ENCODE measurements at regions not wholly inside any gene's neighbourhood (a gene's known extent, or its start where the extent isn't known, plus 50 kb on each side); places are given as distances from the start of the nearest gene placed in this dataset.

DNA sequence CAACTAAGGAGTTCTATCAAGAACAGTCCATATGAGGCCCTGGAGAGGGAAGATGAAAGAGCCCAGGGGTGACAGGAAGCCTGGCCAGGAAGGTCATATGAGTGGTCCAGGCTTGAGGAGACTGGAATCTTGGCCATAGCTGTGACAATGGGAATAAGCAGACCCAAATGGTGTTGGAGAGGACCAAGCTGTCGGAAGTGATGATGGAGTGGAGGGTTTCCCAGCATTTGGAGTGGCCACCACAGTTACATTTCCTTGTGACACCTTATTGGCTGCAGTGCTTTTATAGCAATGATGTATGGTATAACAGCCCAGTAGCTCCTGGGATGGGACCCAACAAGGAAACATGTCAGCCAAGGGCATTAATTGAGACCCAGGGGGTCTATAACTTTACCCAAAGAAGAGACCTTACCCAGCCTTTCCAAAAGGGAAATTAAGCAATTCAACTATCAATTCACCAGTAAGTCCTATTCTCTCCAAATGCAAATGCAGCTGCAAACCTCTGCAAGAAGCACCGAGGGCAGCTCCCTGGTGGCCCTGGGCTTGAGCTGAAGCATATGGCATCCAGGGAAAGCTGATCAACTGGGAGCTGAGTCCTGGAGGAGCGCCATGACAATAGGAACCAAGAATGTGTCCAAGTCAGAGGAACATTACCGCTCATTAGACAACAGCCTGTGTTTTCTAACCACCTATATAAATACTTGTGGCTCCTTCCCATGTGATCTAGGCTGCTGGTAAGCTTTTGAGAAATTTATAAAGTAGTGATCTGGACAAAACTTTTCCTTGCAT, 219.4 kb downstream of the SOD2 start:
- DNase-seq: no peak

DNA sequence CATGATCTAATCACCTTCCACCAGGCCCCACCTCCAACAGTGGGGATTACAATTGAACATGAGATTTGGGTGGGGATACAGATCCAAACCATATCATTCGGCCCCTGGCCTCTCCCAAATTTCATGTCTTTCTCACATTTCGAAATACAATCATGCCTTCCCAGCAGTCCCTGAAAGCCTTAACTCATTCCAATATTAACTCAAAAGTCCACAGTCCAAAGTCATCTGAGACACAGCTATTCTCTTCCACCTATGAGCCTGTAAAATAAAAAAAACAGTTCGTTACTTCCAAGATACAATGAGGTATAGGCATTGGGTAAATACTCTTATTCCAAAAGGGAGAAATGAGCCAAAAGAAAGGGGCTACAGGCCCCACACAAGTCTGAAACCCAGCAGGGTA, 222.6 kb downstream of the SOD2 start:
- no peak for DNase-seq

DNA sequence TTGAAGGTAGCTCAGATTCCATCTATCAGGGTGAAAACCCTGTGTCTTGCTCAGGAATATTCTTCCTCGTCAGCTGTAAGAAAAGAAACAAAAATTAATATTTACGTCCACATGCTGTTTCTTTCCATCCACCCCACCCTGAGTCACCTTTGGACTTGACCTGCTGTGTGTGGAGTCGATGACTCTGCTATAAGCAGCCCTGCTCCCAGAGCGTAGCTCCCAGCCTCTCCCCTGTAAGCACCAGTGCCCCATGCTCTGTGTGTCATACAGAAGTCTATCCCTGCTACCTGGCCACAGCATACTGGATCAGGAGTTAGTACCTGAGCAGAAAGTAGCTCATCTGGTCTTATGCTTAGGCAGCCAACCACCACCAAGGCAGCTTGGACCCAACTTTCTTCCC, 223.6 kb downstream of the SOD2 start:
- no peak for DNase-seq

DNA sequence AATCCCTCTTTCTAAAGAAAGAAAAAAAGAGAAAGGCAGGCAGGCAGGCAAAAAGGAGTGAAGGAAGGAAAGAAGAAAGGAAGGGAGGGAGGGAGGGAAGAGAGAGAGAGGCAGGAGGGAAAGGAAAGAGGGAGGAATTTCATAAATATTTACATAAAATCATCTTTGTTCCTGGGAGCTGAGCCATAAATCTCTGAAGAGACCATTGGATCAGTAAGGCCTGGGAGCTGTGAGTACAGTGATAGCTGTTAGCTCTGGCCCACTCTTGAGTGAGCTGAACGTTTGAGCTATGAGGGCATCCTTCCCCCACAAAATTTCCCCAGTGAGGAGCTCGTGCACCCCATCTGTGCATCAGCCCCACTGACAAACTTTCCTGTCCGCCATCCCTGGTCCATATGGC, 224.0 kb downstream of the SOD2 start:
- no peak for DNase-seq

DNA sequence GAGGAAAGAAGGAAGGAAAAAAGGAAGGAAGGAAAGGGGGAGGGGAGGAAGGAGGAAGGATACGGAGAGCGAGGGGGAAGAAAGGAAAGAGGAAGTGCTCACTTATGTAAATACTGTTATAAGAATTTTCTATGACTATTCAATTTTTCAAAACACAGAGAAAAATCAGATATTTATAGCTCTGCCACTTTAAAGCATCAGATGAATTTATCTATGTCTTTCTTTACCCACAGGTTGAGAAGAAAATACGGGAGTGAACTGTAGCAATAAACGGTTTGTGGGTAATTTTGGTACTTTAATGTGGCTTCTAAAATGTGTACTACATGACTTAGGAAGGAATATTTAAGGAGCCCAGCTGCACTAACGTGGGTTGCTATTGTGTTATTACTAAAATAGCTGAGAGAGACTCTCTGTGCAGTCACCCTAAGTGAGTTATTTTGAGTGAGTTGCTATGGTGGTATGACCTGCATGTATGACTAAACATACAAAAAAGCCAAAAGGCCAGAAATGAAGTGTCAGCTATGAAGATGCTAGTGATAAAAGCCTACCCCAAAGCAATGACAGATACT, 225.5 kb downstream of the SOD2 start:
- DNase-seq: no peak

DNA sequence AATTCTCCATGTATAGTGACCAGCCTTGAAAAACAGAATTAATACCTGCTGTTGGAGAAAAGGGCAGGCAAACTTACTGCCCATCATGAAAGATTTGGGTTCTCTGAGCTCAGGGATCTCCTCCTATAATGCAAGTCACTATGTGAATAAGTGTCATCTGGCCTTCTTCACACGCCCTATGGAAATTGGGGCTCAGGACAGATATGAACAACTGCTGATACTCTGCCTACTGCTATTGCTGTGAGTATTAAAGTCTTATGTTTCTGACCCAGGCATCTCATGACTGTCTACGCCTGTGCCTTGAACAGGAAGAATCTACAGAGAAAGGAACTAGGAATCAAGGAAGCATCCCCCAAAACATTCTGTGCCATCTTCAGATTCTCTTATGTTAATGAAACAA, 226.1 kb downstream of the SOD2 start:
- DNase-seq: no peak

DNA sequence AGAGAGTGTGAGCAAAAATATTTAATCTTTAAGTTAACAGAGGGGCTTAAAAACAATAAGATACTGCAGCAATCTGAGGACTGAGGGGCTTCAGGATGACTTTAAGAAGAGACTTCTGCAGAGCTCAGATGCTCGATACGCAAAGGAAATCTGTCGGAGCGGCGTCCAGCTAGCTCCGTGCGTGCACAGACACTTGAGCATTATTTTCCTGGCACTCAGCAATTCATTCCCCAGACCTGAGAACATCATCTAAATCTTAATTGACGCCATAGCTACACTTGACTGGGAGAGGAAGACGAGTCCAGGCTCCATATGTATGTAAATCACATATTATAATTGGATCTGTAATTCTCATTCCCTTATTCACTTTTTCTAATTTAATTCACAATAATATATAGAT, 228.2 kb downstream of the SOD2 start:
- DNase-seq: no peak

DNA sequence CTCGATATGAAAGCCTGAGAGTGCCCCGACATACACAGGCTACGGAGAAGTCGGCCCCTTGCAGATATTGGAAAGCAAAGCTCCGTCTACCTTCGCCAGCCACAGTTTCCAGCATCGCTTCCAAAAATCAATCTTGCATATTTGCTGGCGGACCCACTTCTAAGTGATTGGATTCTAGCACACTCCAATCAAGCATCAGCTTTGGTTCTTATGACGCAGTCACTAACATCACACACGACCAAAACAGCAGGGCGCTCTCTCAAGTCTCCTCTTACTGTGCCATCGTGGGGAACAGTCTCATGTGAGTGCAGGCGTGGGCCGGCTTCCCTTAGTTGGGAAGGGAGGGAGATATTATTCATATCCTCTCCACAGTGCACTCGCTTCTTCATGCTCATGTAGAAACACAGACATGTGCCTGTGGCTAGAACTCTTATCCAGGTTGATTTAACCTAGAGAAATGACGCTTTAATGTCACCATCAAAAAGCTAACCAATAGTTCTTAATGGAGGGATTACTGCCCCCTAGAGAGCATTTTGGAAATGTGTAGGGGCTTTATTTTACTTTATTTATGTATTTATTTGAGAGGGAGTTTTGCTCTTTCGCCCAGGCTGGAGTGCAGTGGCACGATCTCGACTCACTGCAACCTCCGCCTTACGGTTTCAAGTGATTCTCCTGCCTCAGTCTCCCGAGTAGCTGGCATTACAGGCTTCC, 229.8 kb downstream of the SOD2 start:
- peak; percentile 66 for DNase-seq

DNA sequence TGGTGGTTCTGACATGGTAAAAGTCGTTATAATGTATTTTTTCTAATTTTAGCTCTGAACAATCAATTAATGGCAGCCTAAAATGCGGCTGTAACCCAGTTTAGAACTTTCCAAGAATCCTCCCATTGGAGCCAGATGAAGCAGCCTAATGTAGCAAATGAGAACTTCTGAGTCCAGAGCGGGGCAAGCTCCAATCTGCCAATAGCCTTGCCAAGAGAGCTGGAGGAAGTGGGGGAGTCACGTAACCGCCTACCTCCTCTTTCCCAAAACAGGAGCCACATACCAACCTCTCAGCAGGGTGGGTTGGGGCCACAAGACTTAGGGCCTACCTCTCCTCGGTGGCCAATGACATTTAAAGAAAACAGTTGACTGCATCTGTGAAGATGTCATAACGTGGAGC, 230.6 kb downstream of the SOD2 start:
- DNase-seq: no peak

DNA sequence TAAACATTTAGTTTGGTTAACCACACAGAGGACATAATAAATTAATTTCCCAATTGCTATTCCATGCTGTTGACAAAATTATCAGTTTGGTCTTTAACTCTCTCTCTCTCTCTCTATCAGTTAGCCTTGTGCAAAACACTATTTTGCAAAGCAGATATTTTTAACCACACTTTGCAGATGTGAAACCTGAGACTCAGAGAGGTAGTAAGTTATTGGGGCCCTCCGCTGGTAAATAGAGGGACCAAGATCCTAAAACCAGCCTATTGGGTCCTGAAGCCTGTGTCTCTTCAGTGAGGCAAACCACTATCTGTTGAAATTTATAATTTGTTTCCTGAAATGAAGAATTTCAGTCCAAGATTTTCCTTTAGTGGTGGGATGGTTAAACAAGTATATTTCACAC, 231.0 kb downstream of the SOD2 start:
- DNase-seq: no peak

DNA sequence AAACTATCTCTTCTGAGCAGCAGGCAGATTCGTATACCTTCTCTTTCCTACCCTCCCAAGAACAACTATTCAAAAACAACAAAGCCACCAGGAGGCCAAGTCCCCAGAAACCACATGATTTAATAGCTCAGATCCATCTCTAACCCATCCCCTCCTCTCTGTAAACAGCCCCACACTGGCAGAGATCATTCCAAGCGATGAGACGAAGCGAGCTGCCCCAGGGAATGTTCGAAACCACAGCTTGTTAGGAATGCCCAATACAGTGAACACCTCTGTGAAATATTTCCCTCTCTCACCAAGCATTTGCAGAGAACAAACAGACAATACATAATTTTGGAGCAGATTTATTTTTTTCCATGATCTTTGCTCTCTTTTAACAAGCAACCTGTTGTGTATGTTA, 231.8 kb downstream of the SOD2 start:
- no peak for DNase-seq

DNA sequence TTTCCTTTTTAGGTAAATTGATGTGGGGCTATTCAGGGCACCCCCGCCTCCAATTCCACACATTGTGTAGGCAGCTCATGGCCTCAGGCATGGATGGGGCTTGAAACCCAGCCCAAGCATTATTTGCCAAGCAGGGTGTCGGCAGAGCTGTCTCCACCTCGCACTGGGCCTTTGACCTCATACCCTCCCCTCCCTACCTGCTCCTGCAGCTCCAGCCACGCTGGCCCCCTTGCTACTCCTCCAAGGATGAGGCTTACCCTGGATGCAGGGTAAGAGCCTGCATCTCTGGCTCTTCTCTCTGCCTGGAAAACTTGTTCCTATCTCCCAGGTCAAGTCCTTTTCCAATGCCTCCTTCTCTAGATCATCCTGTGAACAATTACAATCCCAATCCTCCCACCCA, 232.6 kb downstream of the SOD2 start:
- no peak for DNase-seq

DNA sequence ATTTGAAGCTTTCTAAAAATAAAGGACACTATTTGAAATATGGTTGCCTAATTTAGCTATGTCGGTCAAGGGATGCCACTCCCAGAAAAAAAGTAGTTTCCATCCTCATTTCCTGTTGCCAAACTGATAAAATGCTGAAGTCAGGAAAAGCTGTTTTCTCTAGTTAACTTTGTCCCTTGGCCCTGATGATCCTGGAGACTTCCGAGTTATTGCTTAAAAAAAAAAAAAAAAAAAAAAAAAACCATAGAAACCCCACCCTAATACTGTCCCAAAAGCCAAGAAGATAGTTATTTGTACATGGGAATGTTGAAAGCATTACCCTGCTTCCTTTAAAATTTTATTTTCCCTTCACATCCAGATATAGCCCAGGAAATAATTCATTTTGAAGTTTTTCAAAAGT, 236.7 kb downstream of the SOD2 start:
- DNase-seq: no peak

DNA sequence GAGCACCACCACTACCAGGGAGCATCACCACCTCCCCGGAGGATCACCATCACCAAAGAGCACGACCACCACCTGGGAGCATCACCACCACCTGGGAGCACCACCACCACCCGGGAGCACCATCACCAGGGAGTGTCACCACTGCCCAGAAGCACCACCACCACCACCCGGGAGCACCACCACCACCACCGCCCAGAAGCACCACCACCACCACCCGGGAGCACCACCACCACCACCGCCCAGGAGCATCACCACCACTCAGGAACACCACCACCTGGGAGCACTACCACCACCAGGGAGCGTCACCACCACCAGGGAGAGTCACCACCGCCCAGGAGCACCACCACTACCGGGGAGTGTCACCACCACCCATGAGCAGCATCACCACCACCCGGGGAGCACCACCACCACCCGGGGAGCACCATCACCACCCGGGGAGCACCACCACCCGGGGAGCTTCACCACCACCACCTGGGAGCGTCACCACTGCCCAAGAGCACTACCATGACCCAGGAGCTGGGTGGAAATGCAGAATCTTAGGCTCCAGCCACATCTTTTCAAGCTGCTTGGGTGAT, 237.3 kb downstream of the SOD2 start:
- DNase-seq: no peak

DNA sequence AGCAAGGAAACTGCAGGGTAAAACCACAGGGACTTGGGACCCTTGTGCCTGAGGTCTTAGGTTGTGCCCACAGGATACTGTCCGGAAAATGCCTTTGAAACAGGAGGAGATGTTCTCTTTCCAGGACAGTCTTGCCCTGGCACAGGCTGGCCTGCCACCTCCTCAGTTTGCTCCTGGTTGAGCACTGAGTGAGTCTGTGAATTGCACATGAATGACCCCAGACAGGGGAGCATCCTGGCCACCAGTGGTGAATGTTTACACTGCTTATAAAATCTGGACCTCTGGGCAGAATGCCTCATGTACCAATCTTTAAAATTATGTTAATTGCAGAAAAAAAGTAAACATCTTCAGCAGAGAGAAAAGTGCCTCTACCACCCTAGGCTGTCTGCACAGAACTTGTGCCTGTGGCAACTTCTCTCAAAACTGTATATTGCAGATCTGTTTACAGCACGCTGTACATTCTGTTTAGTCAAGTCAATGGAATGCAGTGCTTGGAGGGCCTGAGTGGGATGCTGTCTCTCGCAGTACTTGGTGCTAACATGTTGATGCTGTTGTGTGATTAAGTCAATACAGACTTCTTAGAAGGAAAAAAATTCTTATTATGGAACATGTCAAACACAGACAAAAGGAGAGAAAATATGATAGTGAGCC, 242.1 kb downstream of the SOD2 start:
- DNase-seq: no peak

DNA sequence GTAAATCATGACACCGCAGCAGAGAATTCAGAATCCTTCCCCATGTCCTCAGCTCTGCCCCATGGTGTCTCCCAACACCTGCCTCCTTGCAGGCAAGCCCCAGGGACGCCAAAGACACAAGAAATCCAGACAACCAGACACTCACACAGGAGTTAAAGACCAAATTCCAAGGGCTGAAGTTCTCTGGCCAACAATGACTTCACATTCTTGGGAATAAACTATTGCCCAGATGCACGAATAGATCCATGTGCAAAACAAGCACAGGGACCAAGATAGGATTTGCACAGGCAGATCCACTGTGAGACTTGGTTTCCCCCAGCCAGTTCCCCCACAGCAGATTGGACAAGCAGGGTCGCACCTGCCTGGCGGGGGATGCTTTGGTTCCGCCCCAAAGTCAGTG, 246.7 kb downstream of the SOD2 start:
- DNase-seq: no peak

DNA sequence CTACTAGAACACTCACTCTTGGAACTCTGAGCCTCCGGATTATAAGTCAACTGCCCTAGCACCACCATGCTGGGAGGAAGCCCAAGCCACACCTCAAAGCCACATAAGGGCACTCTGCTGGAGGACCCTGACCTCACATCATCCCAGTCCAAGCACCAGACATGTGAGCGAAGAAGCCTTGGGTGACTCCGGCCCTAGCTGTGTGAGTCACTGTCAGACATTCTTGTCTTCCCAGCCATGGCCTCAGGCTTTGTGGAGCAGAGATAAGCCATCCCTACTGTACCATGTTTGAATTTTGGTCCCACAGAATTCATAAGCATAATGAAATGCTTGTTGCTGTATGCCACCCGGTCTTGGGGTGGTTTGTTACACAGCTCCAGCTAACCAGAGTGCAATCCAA, 247.7 kb downstream of the SOD2 start:
- no peak for DNase-seq

DNA sequence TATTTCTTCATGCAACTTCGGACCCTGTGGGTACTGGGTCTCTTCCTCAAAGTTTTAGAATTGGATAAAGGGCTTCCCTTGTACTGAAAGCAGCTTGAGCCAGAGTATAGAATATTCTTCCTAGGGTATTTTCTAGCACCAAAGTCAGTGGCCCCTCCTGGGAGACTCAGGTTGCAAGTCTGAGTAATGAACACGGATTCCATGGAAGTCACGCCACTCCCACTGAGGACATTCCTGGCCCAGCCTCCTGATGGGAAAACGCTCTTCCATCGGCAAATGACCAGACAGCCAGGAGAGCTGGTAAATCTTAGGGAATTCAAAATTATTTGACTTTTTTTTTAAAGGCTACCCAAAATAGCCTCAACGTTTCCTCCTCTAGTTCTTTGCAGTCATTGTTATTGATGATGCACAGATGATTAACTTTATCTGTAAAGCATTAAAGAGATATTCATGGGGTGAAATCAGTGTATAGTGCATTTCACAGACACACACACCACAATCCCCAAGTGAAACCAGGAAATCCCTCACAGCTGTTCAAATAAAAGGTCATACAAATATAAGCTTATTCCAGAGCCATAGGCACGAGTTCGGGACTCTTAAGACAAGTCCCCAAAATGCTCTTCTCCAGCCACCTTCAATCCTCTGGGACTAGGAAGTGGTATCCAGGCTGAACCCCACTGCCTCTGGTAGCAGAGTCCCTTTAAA, 248.8 kb downstream of the SOD2 start:
- DNase-seq: no peak

DNA sequence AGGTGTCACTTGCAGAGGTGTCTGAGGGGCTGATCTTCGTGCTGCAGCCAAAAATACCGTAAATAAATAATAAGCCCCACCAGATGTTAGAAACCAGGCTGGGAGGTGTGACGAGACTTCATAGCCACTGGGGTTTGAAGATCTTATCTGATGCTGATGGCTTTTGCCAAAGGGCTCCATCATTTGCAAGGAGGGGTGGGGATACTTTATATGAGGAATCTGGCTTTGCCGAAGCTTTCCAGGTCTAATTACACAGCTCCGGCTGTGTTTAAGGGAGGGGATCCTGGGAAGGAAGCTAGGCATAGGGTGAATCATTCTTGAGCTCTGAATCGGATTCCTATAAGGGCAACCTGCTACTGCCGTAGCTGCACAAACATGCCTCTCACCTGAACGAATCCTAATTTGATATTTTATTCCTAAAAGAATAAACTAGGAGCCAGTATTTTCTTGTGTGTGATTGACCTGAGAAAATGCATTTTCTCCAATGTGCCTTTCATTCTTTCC, 249.6 kb downstream of the SOD2 start:
- no peak for DNase-seq

DNA sequence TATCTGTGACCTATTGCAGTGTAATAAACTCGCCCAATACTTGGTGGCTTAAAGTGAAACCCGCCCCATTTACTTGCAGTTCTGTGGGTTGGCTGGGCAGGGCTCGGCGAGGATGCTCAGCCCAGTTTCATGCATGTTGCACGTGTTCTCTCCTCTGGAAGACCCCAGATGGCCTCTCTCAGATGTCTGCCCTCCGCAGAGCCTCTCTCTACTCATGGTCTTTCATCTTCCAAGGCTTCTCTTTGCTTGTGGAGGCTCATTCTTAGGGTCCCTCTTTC, 251.4 kb downstream of the SOD2 start:
- no peak for DNase-seq

DNA sequence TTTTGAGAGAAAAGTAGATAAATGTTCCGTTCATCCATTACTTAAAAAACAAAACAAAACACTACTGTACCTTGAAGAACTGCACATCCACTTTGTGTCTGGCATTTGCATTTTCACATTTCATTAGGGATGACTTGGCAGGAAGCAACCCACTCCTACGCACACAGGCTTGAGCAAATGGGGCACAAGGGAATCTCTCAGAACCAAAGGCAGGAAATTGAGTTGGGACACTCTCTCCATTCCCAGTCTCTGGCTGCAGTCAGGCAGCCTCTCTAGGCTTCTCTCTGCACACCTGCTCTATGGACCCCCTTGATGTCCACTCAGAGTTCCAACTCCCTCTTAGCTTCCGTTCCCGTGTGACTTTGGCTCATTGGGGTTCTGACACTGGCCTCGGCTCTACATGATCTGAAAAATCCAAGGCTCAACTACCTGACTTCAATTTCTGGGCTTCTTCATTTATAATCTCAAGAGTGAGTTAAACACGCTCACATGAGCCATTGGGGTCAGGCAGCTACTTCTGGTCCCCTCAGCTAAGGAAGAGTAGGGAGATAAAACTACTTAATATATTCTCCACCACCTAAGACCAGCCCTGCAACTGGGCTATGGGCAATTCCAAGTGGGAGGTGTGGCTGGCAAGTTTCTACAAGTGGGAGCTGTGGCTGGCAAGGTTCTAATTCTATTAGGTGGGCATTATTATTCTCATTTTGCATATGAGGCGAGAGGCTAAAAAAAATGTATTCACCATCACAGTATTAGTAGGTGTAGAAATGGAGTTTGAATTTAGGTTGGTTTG, 251.9 kb downstream of the SOD2 start:
- DNase-seq: no peak

DNA sequence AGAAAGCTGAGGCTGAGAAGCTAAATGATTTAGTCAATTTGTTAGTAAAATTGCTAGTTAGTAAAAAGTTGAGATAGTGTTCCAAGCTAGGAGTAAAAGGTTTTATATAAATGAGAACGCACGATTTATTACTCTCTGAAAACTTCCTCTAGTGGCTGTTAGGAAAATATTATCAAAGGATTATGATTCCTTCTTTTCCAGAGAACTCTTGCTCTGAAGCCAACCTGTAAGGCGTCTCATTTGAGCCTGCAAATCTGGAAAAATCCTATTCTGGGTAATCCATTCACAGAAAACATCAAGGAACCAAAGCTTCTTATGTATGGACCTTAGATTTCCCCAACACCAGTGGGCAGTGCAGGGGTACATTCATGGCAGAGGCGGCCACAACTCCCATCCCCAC, 252.7 kb downstream of the SOD2 start:
- no peak for DNase-seq
